SK-N-SH (cell line): ENCODE measurements at regions not wholly inside any gene's neighbourhood (a gene's known extent, or its start where the extent isn't known, plus 50 kb on each side); places are given as distances from the start of the nearest gene placed in this dataset.

Experiments used
- CHD2 ChIP-seq: fragments of 150-350 bp; IDR thresholded peaks from 2 replicates; pipeline ENCODE4 v1.6.1; 2018; ENCODE audit warnings: low read length; ENCODE audit not compliant: partially characterized antibody
- FOSL2 ChIP-seq: IDR thresholded peaks from 2 replicates; pipeline ENCODE4 v1.4.0; 2012; ENCODE audit warnings: low read depth, mild to moderate bottlenecking, moderate library complexity, borderline replicate concordance
- FOXM1 ChIP-seq: IDR thresholded peaks from 2 replicates; pipeline ENCODE4 v1.4.0; 2012; ENCODE audit warnings: low read depth, mild to moderate bottlenecking
- GATA2 ChIP-seq: sonication (generic); formaldehyde crosslinking; IDR thresholded peaks from 2 replicates; pipeline ENCODE4 v1.5.0; 2020; ENCODE audit warnings: mild to moderate bottlenecking, missing genetic modification reagents
- MAX ChIP-seq: IDR thresholded peaks from 2 replicates; pipeline ENCODE4 v1.4.0; 2012; ENCODE audit warnings: low read depth
- POLR2AphosphoS5 ChIP-seq: IDR thresholded peaks from 2 replicates; pipeline ENCODE4 v1.6.1; 2012; ENCODE audit warnings: low read depth, low read length
- TAF1 ChIP-seq: IDR thresholded peaks from 2 replicates; pipeline ENCODE4 v1.6.1; 2012; ENCODE audit warnings: low read depth, mild to moderate bottlenecking, low read length, moderate library complexity, borderline replicate concordance
- USF2 ChIP-seq: fragments of 150-350 bp; IDR thresholded peaks from 2 replicates; pipeline ENCODE4 v1.6.1; 2017; ENCODE audit warnings: antibody characterized with exemption, low read length, low read depth, borderline replicate concordance
- YY1 ChIP-seq: IDR thresholded peaks from 2 replicates; pipeline ENCODE4 v1.4.0; 2012; ENCODE audit warnings: low read depth, mild to moderate bottlenecking
- TF ChIP-seq, protein P1 (sequence below): fragments of 200-600 bp; sonication (generic); IDR thresholded peaks from 2 replicates; pipeline ENCODE4 v1.6.1; 2017; ENCODE audit warnings: antibody characterized with exemption, mild to moderate bottlenecking, moderate library complexity

DNA sequence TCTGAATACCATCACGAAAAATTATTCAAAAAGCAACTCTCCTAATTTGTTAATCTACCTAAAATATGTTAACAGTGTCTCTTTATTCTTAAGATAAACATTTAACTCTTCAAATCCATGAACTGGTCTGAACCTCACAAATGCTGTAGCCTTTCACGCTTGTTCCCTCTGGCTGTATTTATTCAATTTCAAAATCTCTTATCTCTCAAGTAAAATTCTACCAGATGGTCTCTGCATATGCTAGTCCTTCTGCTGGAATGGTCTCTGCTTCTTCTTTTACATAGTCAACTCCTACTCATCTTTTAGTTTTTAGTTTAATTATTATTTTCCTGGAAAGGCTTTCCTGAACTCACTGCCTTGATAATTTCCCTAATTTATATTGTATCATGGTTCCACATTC, 232.9 kb upstream of the PCDH20 start:
- TF ChIP-seq USF2 (no peak), TAF1 (no peak), FOSL2 (no peak), MAX (no peak), CHD2 (no peak), YY1 (no peak), POLR2AphosphoS5 (no peak), FOXM1 (no peak), GATA2 (peak; percentile 65; the same call in 1 of the 2 replicates)
- TF ChIP-seq, protein P1, sequence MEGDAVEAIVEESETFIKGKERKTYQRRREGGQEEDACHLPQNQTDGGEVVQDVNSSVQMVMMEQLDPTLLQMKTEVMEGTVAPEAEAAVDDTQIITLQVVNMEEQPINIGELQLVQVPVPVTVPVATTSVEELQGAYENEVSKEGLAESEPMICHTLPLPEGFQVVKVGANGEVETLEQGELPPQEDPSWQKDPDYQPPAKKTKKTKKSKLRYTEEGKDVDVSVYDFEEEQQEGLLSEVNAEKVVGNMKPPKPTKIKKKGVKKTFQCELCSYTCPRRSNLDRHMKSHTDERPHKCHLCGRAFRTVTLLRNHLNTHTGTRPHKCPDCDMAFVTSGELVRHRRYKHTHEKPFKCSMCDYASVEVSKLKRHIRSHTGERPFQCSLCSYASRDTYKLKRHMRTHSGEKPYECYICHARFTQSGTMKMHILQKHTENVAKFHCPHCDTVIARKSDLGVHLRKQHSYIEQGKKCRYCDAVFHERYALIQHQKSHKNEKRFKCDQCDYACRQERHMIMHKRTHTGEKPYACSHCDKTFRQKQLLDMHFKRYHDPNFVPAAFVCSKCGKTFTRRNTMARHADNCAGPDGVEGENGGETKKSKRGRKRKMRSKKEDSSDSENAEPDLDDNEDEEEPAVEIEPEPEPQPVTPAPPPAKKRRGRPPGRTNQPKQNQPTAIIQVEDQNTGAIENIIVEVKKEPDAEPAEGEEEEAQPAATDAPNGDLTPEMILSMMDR: no peak
